ENCODE measurements at regions not wholly inside any gene's neighbourhood (a gene's known extent, or its start where the extent isn't known, plus 50 kb on each side); places are given as distances from the start of the nearest gene placed in this dataset.

DNA sequence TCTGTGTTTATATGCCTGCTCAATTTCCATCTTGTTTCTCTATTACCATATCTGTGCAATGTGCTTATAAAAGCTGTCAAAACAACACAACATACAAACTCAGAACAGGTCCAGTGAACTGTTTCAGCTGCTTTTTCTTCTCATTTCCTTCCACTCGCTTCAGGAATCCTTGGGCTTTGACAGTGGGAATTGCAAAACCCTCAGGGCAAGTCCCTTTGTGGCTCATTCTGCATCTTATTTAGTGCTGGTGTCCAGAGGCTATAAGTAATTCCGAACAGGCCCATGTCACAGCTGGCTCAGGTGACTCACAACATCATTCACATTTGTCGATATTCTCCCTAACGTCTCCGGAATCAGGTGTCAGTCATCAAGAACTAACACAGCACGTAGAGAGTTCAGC lies 309.9 kb upstream of the ZNF521 start:
- no peak for DNase-seq
- H3K27me3 ChIP-seq, result no peaks in the 10 kb centered on the region
- H3K9me3 ChIP-seq, result no peaks in the 10 kb centered on the region
- H3K27ac ChIP-seq, result no peak overlapping the region
- no peak overlapping the region for H3K4me3 ChIP-seq
- WGBS, 5 donors, result 51 to 64% (median 55%) methylated on average over 5 to 6 of the region's 6 CpGs
- TF ChIP-seq POLR2AphosphoS5 (IDR thresholded peaks at IDR 0.05) (no peak), POLR2A (IDR thresholded peaks at IDR 0.05) (no peak), EP300 (IDR thresholded peaks at IDR 0.05) (no peak)
- TF ChIP-seq, protein P1, sequence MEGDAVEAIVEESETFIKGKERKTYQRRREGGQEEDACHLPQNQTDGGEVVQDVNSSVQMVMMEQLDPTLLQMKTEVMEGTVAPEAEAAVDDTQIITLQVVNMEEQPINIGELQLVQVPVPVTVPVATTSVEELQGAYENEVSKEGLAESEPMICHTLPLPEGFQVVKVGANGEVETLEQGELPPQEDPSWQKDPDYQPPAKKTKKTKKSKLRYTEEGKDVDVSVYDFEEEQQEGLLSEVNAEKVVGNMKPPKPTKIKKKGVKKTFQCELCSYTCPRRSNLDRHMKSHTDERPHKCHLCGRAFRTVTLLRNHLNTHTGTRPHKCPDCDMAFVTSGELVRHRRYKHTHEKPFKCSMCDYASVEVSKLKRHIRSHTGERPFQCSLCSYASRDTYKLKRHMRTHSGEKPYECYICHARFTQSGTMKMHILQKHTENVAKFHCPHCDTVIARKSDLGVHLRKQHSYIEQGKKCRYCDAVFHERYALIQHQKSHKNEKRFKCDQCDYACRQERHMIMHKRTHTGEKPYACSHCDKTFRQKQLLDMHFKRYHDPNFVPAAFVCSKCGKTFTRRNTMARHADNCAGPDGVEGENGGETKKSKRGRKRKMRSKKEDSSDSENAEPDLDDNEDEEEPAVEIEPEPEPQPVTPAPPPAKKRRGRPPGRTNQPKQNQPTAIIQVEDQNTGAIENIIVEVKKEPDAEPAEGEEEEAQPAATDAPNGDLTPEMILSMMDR (IDR thresholded peaks at IDR 0.05), result no peak
- H3K36me3 ChIP-seq, result no peaks in the 10 kb centered on the region
- peaks cover 0 to 7% (median 0%) of the 10 kb centered on the region in 4 donors for H3K4me1 ChIP-seq
- intact Hi-C loops (cut with DNase I; ENCODE audit: low total_unique reads), result no loop called here

DNA sequence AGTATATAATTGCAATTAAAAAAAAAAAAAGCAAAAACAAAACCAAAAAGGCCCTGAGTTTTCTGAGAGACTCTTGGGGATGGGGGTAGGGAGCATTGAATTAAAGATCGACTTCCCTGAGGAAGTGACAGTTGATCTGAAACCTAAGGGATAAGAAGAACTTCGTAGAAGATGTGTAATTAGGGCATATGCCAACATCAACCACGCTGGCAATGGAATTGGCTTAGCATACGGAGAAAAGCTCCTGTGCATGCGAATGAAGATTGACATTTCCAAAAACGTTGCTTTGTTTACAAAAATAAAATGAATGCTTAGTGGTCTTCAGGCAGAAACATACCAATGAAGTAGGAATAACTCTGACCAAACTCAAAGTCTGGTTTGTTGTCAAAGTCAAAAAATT lies 307.6 kb upstream of the ZNF521 start:
- intact Hi-C loops (cut with DNase I; ENCODE audit: low total_unique reads), result no loop called here
- whole genome bisulfite sequencing, 5 donors, result 77 to 87% (median 83%) methylated on average over 6 of the region's 6 CpGs

DNA sequence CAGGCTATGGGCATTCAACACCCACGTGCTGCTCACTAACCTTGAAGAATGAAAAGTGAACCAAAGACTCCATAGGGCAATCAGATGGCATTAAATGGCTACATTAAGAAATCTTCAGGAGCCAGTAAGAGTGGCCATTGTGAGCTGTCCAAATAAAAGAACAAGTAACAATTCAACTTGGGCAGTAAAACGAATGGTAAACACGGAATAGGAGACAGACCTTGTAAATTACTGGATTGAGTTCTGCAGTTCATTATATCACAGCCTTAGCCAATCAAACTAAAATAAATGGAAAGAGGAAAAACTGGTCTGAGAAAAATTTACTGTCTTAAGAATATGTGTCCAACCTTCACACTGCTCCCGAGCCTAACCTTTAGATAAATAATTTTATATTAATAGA lies 306.5 kb upstream of the ZNF521 start:
- H3K27me3 ChIP-seq, result no peaks in the 10 kb centered on the region
- peaks cover 0 to 7% (median 0%) of the 10 kb centered on the region in 4 donors for H3K4me1 ChIP-seq
- WGBS, 5 donors, result 64 to 75% (median 67%) methylated on average over 4 of the region's 4 CpGs
- H3K9me3 ChIP-seq, result no peaks in the 10 kb centered on the region
- no peak overlapping the region for H3K27ac ChIP-seq
- H3K4me3 ChIP-seq, result no peak overlapping the region
- intact Hi-C loops (cut with DNase I; ENCODE audit: low total_unique reads), result no loop called here
- no peak for DNase-seq
- H3K36me3 ChIP-seq, result no peaks in the 10 kb centered on the region
- TF ChIP-seq POLR2AphosphoS5 (IDR thresholded peaks at IDR 0.05) (no peak), EP300 (IDR thresholded peaks at IDR 0.05) (no peak), POLR2A (IDR thresholded peaks at IDR 0.05) (no peak)
- TF ChIP-seq, protein P1 (IDR thresholded peaks at IDR 0.05), result no peak

More for the DNA sequence above, 307.6 kb upstream of the ZNF521 start:
- Histone ChIP-seq H3K4me3 (no peak overlapping the region), H3K4me1 (peaks cover 0 to 7% (median 0%) of the 10 kb centered on the region in 4 donors), H3K36me3 (no peaks in the 10 kb centered on the region), H3K27me3 (no peaks in the 10 kb centered on the region), H3K27ac (no peak overlapping the region), H3K9me3 (no peaks in the 10 kb centered on the region)
- DNase-seq, result no peak
- no peak for TF ChIP-seq POLR2A (IDR thresholded peaks at IDR 0.05)
- TF ChIP-seq, protein P1 (IDR thresholded peaks at IDR 0.05), result no peak
- no peak for TF ChIP-seq POLR2AphosphoS5 (IDR thresholded peaks at IDR 0.05)
- no peak for TF ChIP-seq EP300 (IDR thresholded peaks at IDR 0.05)

DNA sequence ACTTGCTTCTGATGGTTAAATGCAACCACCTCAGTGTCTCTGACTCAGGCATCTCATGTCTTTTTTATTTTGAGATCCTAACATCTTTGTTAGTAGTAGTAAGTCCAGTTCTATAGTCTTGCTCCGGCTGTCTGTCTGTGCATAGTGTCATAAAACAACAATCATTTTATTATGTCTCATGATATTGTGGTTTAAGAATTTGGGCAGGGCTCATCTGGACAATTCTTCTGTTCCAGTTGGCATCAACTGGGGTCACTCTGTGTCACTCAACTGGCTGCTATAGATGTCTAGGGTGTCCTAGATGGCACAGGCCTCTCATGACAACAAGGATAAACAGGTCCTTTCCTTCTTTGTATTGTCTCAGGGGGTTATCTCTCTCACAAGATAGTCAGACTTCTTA lies 299.6 kb upstream of the ZNF521 start:
- TF ChIP-seq, protein P1 (IDR thresholded peaks at IDR 0.05), result no peak
- TF ChIP-seq POLR2A (IDR thresholded peaks at IDR 0.05), result no peak
- TF ChIP-seq EP300 (IDR thresholded peaks at IDR 0.05), result no peak
- TF ChIP-seq POLR2AphosphoS5 (IDR thresholded peaks at IDR 0.05), result no peak

More for the DNA sequence above, 299.6 kb upstream of the ZNF521 start:
- Histone ChIP-seq H3K9me3 (no peaks in the 10 kb centered on the region), H3K36me3 (no peaks in the 10 kb centered on the region), H3K4me3 (no peak overlapping the region), H3K27ac (no peak overlapping the region), H3K4me1 (no peaks in the 10 kb centered on the region), H3K27me3 (no peaks in the 10 kb centered on the region)
- intact Hi-C loops (cut with DNase I; ENCODE audit: low total_unique reads), result no loop called here
- WGBS, 5 donors, result 82 to 94% (median 91%) methylated on average over 1 of the region's 1 CpG
- no peak for DNase-seq
